Uterus (tissue), 3 donors: ENCODE measurements at regions not wholly inside any gene's neighbourhood (a gene's known extent, or its start where the extent isn't known, plus 50 kb on each side); places are given as distances from the start of the nearest gene placed in this dataset.

ENCODE experiments used
- DNase-seq, 2 donors: peaks; one replicate each; pipeline ENCODE4 v3.0.0-alpha.2; 2019 to 2020
- H3K27ac ChIP-seq, 2 donors: fragments of 200-600 bp; sonication (generic); 1 replicate in 1 of 2; 2 replicates in 1 of 2; pipeline ENCODE4 v1.5.1; 2016 to 2018
- H3K27me3 ChIP-seq, 2 donors: fragments of 200-600 bp; sonication (generic); one replicate each; pipeline ENCODE4 v1.5.1; 2018 to 2019; ENCODE audit warnings: control low read depth in 1 of 2
- H3K36me3 ChIP-seq, 2 donors: fragments of 200-600 bp; sonication (generic); one replicate each; pipeline ENCODE4 v1.5.1; 2019; ENCODE audit warnings: control low read depth in 1 of 2
- H3K4me1 ChIP-seq, 2 donors: fragments of 200-600 bp; sonication (generic); one replicate each; pipeline ENCODE4 v1.5.1; 2018 to 2019; ENCODE audit warnings: control low read depth in 1 of 2
- H3K4me3 ChIP-seq, 2 donors: fragments of 200-600 bp; sonication (generic); 1 replicate in 1 of 2; 2 replicates in 1 of 2; pipeline ENCODE4 v1.5.1; 2018 to 2019; ENCODE audit warnings: mild to moderate bottlenecking in 1 of 2
- H3K9me3 ChIP-seq, 2 donors: fragments of 200-600 bp; sonication (generic); one replicate each; pipeline ENCODE4 v1.5.1; 2019; ENCODE audit warnings: control low read depth in 1 of 2
- CTCF ChIP-seq, 4 experiments: fragments of 200-600 bp in 2 of 4; fragments of 450-650 bp in 2 of 4; sonication (generic) in 2 of 4; IDR thresholded peaks; one replicate each; pipeline ENCODE4 v1.5.1; 2016 to 2019; ENCODE audit warnings: antibody characterized with exemption in 4 of 4, mild to moderate bottlenecking in 2 of 4, moderate library complexity in 1 of 4
- POLR2A ChIP-seq, 2 donors: fragments of 450-650 bp; IDR thresholded peaks; one replicate each; pipeline ENCODE4 v1.6.1; 2016; ENCODE audit warnings: antibody characterized with exemption in 2 of 2, mild to moderate bottlenecking in 1 of 2, moderate library complexity in 1 of 2
- intact Hi-C: fragments of 100-400 bp; cut with DNase I; formaldehyde crosslinking; loops from one replicate; pipeline ENCODE4 v1.15.1; 2023; ENCODE audit warnings: low total_unique reads
- donor health status: DM: yes; HTN: yes; CAD: no.

GRCh38 chr12:62146318-62146717, 113.9 kb upstream of the USP15 start:
- no peak overlapping the region for H3K4me3 ChIP-seq
- intact Hi-C loops = no loop called here
- no peaks in the 10 kb centered on the region for H3K27me3 ChIP-seq
- H3K27ac ChIP-seq = no peak overlapping the region
- TF ChIP-seq POLR2A (IDR thresholded peaks at IDR 0.05) = no peak
- TF ChIP-seq CTCF (IDR thresholded peaks at IDR 0.05) = no peak
- DNase-seq = no peak
- no peaks in the 10 kb centered on the region for H3K9me3 ChIP-seq
- H3K36me3 ChIP-seq = no peaks in the 10 kb centered on the region
- no peaks in the 10 kb centered on the region for H3K4me1 ChIP-seq

GRCh38 chr12:62158013-62158412, 102.2 kb upstream of the USP15 start:
- Histone ChIP-seq H3K27ac (peak overlapping the region in 1 of 2 donors; percentile 38), H3K9me3 (no peaks in the 10 kb centered on the region), H3K4me1 (no peaks in the 10 kb centered on the region), H3K36me3 (no peaks in the 10 kb centered on the region), H3K27me3 (no peaks in the 10 kb centered on the region), H3K4me3 (no peak overlapping the region)
- no peak for TF ChIP-seq CTCF (IDR thresholded peaks at IDR 0.05)
- TF ChIP-seq POLR2A (IDR thresholded peaks at IDR 0.05) = no peak
- intact Hi-C loops = no loop called here
- DNase-seq = no peak

GRCh38 chr12:62158461-62159360, 101.5 kb upstream of the USP15 start:
- intact Hi-C loops = no loop called here
- no peak overlapping the region for H3K4me3 ChIP-seq
- TF ChIP-seq CTCF (IDR thresholded peaks at IDR 0.05) (no peak), POLR2A (IDR thresholded peaks at IDR 0.05) (no peak)

GRCh38 chr12:62162214-62162613, 98.0 kb upstream of the USP15 start:
- no peaks in the 10 kb centered on the region for H3K9me3 ChIP-seq
- no peak overlapping the region for H3K4me3 ChIP-seq
- intact Hi-C loops = no loop called here
- no peaks in the 10 kb centered on the region for H3K27me3 ChIP-seq
- no peak for DNase-seq
- no peak overlapping the region for H3K27ac ChIP-seq
- no peaks in the 10 kb centered on the region for H3K4me1 ChIP-seq
- H3K36me3 ChIP-seq = no peaks in the 10 kb centered on the region
- TF ChIP-seq POLR2A (IDR thresholded peaks at IDR 0.05) (no peak), CTCF (IDR thresholded peaks at IDR 0.05) (no peak)

More at GRCh38 chr12:62158461-62159360, 101.5 kb upstream of the USP15 start:
- Histone ChIP-seq H3K36me3 (no peaks in the 10 kb centered on the region), H3K27me3 (no peaks in the 10 kb centered on the region), H3K9me3 (no peaks in the 10 kb centered on the region), H3K4me1 (no peaks in the 10 kb centered on the region), H3K27ac (peak overlapping the region in 1 of 2 donors; percentile 38)
- DNase-seq = no peak

- H3K4me1 ChIP-seq = no peaks in the 10 kb centered on the region
- no peak overlapping the region for H3K27ac ChIP-seq
- no peaks in the 10 kb centered on the region for H3K9me3 ChIP-seq
- H3K4me3 ChIP-seq = no peak overlapping the region
- TF ChIP-seq CTCF (IDR thresholded peaks at IDR 0.05) = no peak
- no peak for TF ChIP-seq POLR2A (IDR thresholded peaks at IDR 0.05)
- DNase-seq = no peak
- H3K36me3 ChIP-seq = no peaks in the 10 kb centered on the region
- H3K27me3 ChIP-seq = no peaks in the 10 kb centered on the region
- intact Hi-C loops = no loop called here
Measured at GRCh38 chr12:62163368-62163767, 96.8 kb upstream of the USP15 start.
